Tibial nerve (tissue), 4 donors: ENCODE measurements at regions not wholly inside any gene's neighbourhood (a gene's known extent, or its start where the extent isn't known, plus 50 kb on each side); places are given as distances from the start of the nearest gene placed in this dataset.
A peak's percentile ranks its signal among the peaks of the same experiment; 100 is the strongest.

Experiments
- DNase-seq, 2 donors: peaks; one replicate each; pipeline ENCODE4 v3.0.0-alpha.2; 2019; ENCODE audit warnings: low spot score in 2 of 2
- H3K27ac ChIP-seq, 4 donors: fragments of 200-600 bp; sonication (generic) in 3 of 4; one replicate each; pipeline ENCODE4 v1.5.1; 2017 to 2019; ENCODE audit warnings: mild to moderate bottlenecking in 1 of 4
- H3K27me3 ChIP-seq, 2 donors: fragments of 200-600 bp; sonication (generic) in 1 of 2; one replicate each; pipeline versions ENCODE4 v1.5.1 to v1.6.0; 2017 to 2019
- H3K36me3 ChIP-seq, 3 donors: fragments of 200-600 bp; sonication (generic); one replicate each; pipeline ENCODE4 v1.5.1; 2018 to 2019
- H3K4me1 ChIP-seq, 4 donors: fragments of 200-600 bp; sonication (generic) in 3 of 4; one replicate each; pipeline ENCODE4 v1.5.1; 2017 to 2019
- H3K4me3 ChIP-seq, 4 donors: fragments of 200-600 bp; sonication (generic) in 3 of 4; one replicate each; pipeline ENCODE4 v1.5.1; 2017 to 2019; ENCODE audit warnings: mild to moderate bottlenecking in 1 of 4, moderate library complexity in 1 of 4
- H3K9me3 ChIP-seq, 4 donors: fragments of 200-600 bp; sonication (generic) in 3 of 4; one replicate each; pipeline ENCODE4 v1.5.1; 2017 to 2019
- EP300 ChIP-seq, 2 donors: sonication (generic); formaldehyde crosslinking; IDR thresholded peaks; one replicate each; pipeline ENCODE4 v1.6.1; 2017; ENCODE audit warnings: antibody characterized with exemption in 2 of 2, mild to moderate bottlenecking in 1 of 2
- POLR2A ChIP-seq, 2 donors: fragments of 450-650 bp; IDR thresholded peaks; one replicate each; pipeline ENCODE4 v1.6.1; 2017; ENCODE audit warnings: antibody characterized with exemption in 2 of 2, mild to moderate bottlenecking in 2 of 2, moderate library complexity in 2 of 2
- WGBS, 2 donors: methylation state at CpG; one replicate each; pipeline ENCODE4 v1.1.5; 2018; 5-methylcytosine and 5-hydroxymethylcytosine counted together
- TF ChIP-seq, protein P1 (sequence below), 5 experiments: fragments of 200-600 bp in 3 of 5; fragments of 450-650 bp in 2 of 5; sonication (generic) in 3 of 5; IDR thresholded peaks; one replicate each; pipeline ENCODE4 v1.5.1; 2016 to 2019; ENCODE audit warnings: antibody characterized with exemption in 5 of 5, mild to moderate bottlenecking in 3 of 5, moderate library complexity in 2 of 5

DNA sequence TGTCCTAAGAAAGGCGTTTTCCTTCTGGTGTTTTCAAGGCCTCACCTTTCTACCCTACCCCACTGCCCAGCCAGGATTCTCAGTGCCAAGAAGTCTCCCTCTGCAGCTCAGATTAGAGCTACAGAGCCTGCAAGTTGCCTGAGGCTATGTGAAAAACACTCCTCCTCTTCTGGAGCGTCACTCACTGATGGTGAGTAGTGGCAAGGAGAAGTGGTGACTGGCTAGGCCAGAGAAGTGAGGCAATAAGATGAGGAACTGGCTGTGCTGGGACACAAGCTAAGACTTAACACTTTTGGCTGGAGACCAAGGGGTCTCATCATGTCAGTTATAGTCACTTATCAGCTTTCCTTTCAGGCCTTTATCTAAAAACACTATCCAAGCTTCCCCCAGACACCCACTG is 86.7 kb upstream of the PRKAR2B start:
- no peaks in the 10 kb centered on the region for H3K36me3 ChIP-seq
- DNase-seq = peak in 1 of 2 donors; percentile 14
- H3K27ac ChIP-seq = no peak overlapping the region
- no peaks in the 10 kb centered on the region for H3K4me1 ChIP-seq
- TF ChIP-seq, protein P1, sequence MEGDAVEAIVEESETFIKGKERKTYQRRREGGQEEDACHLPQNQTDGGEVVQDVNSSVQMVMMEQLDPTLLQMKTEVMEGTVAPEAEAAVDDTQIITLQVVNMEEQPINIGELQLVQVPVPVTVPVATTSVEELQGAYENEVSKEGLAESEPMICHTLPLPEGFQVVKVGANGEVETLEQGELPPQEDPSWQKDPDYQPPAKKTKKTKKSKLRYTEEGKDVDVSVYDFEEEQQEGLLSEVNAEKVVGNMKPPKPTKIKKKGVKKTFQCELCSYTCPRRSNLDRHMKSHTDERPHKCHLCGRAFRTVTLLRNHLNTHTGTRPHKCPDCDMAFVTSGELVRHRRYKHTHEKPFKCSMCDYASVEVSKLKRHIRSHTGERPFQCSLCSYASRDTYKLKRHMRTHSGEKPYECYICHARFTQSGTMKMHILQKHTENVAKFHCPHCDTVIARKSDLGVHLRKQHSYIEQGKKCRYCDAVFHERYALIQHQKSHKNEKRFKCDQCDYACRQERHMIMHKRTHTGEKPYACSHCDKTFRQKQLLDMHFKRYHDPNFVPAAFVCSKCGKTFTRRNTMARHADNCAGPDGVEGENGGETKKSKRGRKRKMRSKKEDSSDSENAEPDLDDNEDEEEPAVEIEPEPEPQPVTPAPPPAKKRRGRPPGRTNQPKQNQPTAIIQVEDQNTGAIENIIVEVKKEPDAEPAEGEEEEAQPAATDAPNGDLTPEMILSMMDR (IDR thresholded peaks at IDR 0.05) = no peak
- no peak for TF ChIP-seq EP300 (IDR thresholded peaks at IDR 0.05)
- TF ChIP-seq POLR2A (IDR thresholded peaks at IDR 0.05) = no peak
- H3K4me3 ChIP-seq = no peak overlapping the region
- H3K9me3 ChIP-seq = no peaks in the 10 kb centered on the region
- no peaks in the 10 kb centered on the region for H3K27me3 ChIP-seq
- WGBS, 2 donors = 84 to 85% methylated on average over 2 of the region's 2 CpGs

DNA sequence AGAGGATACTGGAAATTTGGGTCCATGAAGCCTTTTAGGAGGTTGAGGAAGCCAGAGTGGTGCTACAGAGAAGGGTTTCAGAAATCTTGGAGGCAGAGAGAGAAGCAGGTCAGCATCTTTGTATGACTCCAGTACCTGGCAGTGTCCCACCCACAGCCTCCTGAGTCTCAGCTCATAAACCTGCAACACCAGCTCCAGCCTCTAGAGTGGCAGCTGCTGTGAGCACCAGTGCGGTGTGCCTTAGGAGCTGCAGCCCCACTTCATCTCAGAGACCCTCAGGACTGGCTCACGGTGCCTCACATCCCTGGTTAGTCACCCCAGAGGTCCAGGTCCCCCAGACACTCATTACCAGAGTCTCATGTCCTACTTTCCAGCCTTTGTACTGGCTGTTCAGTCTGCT is 84.8 kb upstream of the PRKAR2B start:
- WGBS, 2 donors = 40 to 43% methylated on average over 2 of the region's 2 CpGs
- Histone ChIP-seq H3K27ac (no peak overlapping the region), H3K36me3 (no peaks in the 10 kb centered on the region), H3K9me3 (no peaks in the 10 kb centered on the region), H3K27me3 (no peaks in the 10 kb centered on the region), H3K4me1 (no peaks in the 10 kb centered on the region), H3K4me3 (no peak overlapping the region)
- TF ChIP-seq EP300 (IDR thresholded peaks at IDR 0.05) = no peak
- no peak for DNase-seq

DNA sequence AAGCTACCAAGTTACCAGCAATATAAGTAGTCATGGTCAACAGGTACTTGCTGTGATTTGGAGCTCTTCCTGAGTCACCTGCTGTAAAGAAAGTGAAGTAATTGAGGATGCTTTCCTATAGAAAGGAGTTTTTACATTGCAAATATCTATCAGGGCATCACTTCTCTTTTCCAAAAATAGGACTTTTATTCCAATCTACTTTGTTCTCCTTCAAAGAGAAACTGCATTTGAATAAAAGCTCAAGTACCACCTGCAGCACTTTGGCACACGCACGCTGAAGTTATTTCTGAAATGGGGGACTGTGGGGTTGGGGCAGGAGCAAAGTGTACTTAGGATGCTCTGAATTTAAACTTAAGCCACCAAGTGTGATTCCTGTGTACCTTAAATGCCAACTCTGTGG is 81.8 kb upstream of the PRKAR2B start:
- WGBS, 2 donors = 89 to 95% methylated on average over 2 of the region's 2 CpGs
- no peak overlapping the region for H3K27ac ChIP-seq
- no peak for DNase-seq
- no peaks in the 10 kb centered on the region for H3K27me3 ChIP-seq
- H3K4me3 ChIP-seq = no peak overlapping the region
- no peaks in the 10 kb centered on the region for H3K4me1 ChIP-seq
- H3K36me3 ChIP-seq = no peaks in the 10 kb centered on the region
- no peaks in the 10 kb centered on the region for H3K9me3 ChIP-seq
- TF ChIP-seq EP300 (IDR thresholded peaks at IDR 0.05) (no peak), POLR2A (IDR thresholded peaks at IDR 0.05) (no peak)
- TF ChIP-seq, protein P1 (IDR thresholded peaks at IDR 0.05) = no peak

GRCh38 chr7:106964466-106964865 is 80.0 kb upstream of the PRKAR2B start:
- Histone ChIP-seq H3K36me3 (no peaks in the 10 kb centered on the region), H3K4me1 (no peaks in the 10 kb centered on the region), H3K27ac (no peak overlapping the region), H3K4me3 (no peak overlapping the region), H3K27me3 (no peaks in the 10 kb centered on the region), H3K9me3 (no peaks in the 10 kb centered on the region)
- TF ChIP-seq POLR2A (IDR thresholded peaks at IDR 0.05) = no peak
- no peak for TF ChIP-seq EP300 (IDR thresholded peaks at IDR 0.05)
- TF ChIP-seq, protein P1 (IDR thresholded peaks at IDR 0.05) = no peak
- WGBS, 2 donors = 32 to 33% methylated on average over 3 of the region's 3 CpGs
- no peak for DNase-seq

DNA sequence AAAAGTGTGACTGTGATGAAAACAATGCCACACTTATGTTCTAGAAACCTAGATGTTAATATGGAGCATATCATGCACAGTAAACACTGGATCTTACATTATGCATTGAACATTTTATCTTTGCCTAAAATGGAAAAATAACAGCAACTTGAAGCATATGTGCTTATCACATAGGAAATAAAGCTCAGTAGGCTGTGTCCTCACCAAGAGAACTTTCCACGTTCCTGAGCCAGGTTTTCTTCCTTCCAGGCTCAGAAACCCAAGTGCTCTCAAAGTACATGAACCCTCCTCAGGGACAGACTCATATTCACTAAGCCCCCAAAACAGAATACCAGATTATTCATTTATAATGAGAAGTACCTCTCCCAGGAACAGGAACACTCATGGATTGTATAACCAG is 79.4 kb upstream of the PRKAR2B start:
- Histone ChIP-seq H3K36me3 (no peaks in the 10 kb centered on the region), H3K4me3 (no peak overlapping the region), H3K27me3 (no peaks in the 10 kb centered on the region), H3K4me1 (no peaks in the 10 kb centered on the region), H3K27ac (no peak overlapping the region), H3K9me3 (no peaks in the 10 kb centered on the region)
- TF ChIP-seq POLR2A (IDR thresholded peaks at IDR 0.05) (no peak), EP300 (IDR thresholded peaks at IDR 0.05) (no peak)
- TF ChIP-seq, protein P1 (IDR thresholded peaks at IDR 0.05) = no peak
- DNase-seq = no peak
- WGBS, 2 donors = 69 to 79% methylated on average over 1 of the region's 1 CpG

DNA sequence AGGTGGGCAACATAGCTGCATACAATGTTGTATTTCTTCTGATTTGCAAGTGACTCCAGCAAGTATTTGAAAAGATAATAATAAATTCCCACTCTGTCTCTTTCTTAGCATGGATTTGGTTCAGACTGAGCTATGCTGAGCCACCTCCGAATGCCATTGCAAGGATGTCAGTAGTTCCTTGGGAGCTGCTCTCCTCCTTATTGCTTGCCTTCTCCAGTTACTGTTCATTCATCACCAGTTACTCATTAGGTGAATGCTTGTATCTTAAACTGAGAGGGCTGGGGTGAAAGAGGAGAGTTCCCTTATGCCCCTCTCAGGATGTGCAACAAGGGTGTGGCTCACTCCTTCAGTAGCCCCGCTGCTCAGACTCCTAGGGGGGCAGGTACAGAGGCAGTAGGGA is 78.4 kb upstream of the PRKAR2B start:
- Histone ChIP-seq H3K27ac (no peak overlapping the region), H3K4me1 (no peaks in the 10 kb centered on the region), H3K27me3 (no peaks in the 10 kb centered on the region), H3K4me3 (no peak overlapping the region), H3K9me3 (no peaks in the 10 kb centered on the region), H3K36me3 (no peaks in the 10 kb centered on the region)
- TF ChIP-seq, protein P1 (IDR thresholded peaks at IDR 0.05) = no peak
- TF ChIP-seq POLR2A (IDR thresholded peaks at IDR 0.05) (no peak), EP300 (IDR thresholded peaks at IDR 0.05) (no peak)
- WGBS, 2 donors = 91 to 98% methylated on average over 2 of the region's 2 CpGs
- DNase-seq = no peak
